Activated gamma-delta T cell treated with anti-CD3 and anti-CD28 coated beads, Interleukin-2, amount 50 U/mL, for 16 hours (primary cell): ENCODE measurements at regions not wholly inside any gene's neighbourhood (a gene's known extent, or its start where the extent isn't known, plus 50 kb on each side); places are given as distances from the start of the nearest gene placed in this dataset.
"Not testable (repeated sequence)": the region's sequence is repeated elsewhere in the genome, so short reads cannot be mapped to it uniquely, and the experiment has no call there.

Source experiments
- DNase-seq: peaks from one replicate; pipeline ENCODE4 v3.0.0-alpha.2; 2020; ENCODE audit warnings: low read depth

GRCh38 chr2:160550048-160550447 is 56.4 kb upstream of the RBMS1 start:
- DNase-seq = no peak

DNA sequence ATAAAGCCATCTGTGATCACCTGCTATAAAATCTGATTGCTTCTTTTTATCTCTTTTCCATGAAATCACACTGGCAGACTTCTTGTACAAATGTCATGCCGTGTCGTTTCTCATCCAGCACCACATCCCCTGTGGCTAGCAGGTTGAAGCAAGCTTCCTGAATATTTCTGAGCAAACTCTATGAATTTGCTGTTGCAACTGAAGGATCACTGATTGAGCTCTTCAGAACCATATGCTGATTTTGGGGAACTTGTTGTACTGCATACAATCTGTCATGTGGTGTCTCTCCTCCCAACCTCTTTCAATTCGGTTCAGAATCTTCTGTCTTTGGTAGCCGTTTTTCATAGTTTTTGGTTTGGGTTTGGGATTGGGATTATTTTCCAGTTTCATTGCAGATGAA is 57.7 kb upstream of the RBMS1 start:
- DNase-seq = no peak

- DNase-seq = no peak
Observed at GRCh38 chr2:160555420-160556071, 61.9 kb upstream of the RBMS1 start.

DNA sequence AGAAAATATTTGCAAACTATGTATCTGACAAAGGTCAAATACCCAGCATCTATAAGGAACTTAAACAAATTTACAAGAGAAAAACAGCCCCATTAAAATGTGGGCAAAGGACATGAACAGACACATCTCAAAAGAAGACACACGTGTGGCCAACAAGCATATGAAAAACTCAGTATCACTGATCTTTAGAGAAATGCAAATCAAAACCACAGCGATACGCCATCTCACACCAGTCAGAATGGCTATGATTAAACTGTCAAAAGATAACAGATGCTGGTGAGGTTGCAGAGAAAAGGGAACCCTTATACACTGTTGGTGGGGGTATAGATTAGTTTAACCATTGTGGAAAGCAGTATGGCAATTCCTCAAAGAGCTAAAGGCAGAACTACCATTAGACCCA is 64.3 kb upstream of the RBMS1 start:
- no peak for DNase-seq

- DNase-seq = no peak
Observed at GRCh38 chr2:160558531-160558930, 64.9 kb upstream of the RBMS1 start.

GRCh38 chr2:160561551-160562295 is 68.1 kb upstream of the RBMS1 start:
- DNase-seq = no peak

GRCh38 chr2:160562730-160563129 is 69.1 kb upstream of the RBMS1 start:
- no peak for DNase-seq

- no peak for DNase-seq
Observed at GRCh38 chr2:160564591-160564990, 71.0 kb upstream of the RBMS1 start.

DNA sequence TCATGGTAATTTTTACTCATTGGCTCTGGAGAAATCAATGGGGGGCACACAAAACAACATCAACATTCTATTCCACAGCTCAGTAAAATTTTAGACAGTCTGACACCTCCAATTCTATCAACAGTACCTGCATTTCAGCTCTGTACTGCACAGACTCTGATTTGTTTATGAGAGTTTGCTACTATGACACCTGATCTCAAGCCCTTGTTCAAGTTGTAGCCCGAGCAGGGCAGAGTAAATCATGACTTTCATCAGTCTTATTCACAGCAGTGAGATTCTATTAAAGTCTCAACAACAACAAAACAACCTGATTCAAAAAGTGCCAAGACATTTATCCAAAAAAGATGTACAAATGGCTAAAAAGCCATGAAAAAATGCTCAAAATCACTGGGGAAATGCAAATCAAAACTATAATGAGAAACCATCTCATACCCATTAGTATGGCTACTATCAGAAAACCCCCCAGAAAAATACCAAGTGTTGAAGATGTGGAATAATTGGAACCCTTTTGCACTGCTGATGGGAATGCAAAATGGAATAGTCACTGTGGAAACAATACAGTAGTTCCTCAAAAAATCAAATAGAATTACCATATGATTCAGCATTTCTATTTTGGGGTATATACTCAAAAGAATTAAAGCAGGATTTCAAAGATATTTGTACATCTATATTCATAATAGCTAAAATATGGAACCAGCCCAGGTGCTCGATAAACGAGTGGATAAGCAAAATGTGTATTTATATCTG is 71.7 kb upstream of the RBMS1 start:
- no peak for DNase-seq

GRCh38 chr2:160566717-160567116 is 73.1 kb upstream of the RBMS1 start:
- DNase-seq = no peak

DNA sequence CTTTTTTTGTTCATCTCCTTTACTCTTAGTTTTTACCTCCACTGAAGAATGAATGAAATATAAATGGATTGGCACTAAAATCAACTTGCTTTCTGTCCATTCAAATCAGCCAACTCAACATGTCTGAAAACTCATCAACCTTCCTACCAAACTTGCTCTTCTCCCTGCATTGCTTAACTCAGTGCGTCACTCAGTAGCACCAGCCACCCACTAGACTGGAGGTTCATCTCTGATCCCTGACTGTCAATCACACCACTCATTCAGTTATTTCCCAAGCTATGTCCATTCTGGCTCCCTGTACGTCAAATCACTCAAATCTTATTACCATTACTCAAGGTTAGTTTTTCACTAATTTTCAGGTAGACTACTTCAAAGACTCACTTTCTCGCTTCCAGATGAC is 75.2 kb upstream of the RBMS1 start:
- no peak for DNase-seq

GRCh38 chr2:160570376-160570775 is 76.8 kb upstream of the RBMS1 start:
- no peak for DNase-seq

DNA sequence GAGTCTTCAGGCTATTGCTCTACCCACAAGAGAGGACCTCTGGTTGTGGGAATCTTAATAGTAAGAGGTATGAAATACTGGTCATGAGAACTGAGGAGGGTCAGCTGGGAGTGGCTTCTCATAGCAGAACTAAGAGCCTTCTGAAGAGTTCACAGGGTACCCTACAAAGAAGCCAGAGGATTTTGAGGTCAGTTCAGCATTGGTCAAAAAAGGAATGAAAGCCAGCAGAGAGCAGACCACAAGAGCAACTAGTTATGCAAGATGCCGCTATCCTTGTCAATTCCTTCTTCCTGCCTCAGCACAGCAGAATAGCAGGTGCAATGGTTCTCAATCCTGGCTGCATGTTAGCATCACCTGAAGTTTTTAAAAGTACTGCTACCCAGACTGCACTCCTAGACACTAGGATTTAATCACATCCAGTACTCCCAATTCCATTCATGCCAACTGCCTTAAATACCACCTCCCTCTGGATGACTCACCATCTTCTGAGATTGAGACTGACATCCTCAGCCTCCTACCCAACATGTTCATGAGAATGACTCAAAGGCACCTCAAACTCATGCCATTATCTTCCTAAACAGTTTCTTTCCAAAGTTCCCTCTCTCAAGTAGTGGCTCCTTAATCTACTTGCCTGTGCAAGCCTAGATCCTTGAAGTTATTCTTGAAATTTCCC is 81.0 kb upstream of the RBMS1 start:
- DNase-seq = no peak

GRCh38 chr2:160575368-160575767 is 81.8 kb upstream of the RBMS1 start:
- DNase-seq = no peak

DNA sequence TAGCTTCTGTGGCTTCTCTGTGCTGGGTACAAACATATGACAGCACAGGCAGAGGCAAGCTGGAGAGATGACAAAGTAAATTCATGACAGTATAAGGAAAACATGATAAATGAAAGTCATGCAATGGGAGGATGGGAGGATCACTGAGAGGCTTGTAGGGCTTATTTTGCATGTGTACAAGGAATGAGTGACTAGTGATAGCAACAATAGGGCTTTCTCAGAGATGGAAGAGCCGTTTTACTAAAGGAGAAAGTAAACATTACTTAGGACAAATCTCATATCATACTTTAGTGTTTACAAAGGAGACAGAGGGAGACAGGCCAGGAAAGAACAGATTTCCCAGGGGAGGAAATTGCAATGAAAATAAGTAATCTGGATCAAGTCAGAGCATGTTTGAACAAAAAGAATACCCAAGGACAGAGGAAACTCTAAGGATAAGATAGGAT is 82.5 kb upstream of the RBMS1 start:
- DNase-seq = no peak

GRCh38 chr2:160577081-160577480 is 83.5 kb upstream of the RBMS1 start:
- not testable (repeated sequence) for DNase-seq

DNA sequence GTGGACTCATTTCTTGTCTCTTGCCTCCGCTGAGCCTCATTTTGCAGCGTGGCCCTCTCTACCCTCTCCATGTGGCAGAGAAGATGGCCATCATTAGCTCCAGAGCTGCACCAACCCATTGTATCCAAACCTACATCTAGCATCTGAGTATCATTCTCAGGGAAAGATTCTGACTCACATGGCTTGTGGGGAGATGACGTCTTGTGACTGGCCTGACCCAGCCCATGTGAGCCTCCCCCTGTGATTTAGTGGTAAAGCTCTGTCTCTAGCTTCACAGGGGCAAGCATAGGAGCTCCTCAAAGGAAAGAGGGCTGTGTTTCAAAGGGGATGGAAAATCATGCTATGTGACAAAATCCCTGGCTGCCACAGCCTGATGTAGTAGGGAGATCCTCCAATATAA is 87.4 kb upstream of the RBMS1 start:
- no peak for DNase-seq

DNA sequence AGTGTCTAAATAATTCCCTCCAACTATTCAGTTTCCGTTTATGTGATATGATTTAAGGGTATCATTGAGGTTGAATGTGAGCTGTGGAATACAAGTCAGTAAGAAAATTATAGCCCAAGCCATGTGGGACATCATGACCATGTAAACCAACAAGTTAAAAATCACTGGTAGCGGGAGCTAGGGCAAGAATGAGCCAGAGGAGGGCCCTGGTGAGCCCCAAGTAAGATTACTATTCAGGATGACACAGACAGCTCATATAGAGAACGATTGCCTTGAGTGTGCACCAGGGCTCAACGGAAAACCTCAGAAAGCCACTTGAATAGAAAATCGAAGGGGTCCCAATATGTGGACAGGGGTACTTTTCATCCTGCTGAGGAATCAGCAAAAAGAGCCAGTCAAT is 87.8 kb upstream of the RBMS1 start:
- DNase-seq = no peak

GRCh38 chr2:160582081-160582480 is 88.5 kb upstream of the RBMS1 start:
- no peak for DNase-seq

DNA sequence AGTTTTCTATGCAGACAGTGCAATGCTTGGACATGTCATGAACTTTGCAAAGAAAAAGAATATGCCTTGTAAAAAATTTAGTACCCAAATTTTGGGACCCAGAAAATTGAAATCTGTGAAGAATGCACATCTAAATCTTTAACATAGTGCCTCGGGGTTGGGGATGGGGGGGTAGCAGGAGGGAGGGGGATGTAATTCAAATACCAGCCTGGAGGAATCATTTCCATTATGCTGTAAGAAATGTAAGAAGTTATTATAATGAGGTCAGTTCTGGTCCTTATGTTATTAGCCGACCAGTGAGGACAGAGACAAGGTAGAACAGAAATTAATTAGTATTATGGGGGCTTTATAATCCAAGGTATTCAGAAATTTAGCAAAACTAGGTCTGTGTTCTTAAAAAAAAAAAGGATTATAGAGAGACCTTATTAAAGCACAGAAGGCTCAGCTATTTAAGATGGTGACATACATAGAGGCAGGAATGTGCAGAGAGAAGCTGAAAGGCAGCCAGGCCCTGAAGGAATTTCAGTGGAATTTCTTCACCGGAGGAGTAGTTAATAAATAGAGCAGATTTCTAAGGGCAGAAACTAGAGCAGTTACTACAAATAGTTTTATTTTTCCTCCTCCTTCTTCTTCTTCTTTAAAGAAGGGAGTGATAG is 89.0 kb upstream of the RBMS1 start:
- DNase-seq = no peak

DNA sequence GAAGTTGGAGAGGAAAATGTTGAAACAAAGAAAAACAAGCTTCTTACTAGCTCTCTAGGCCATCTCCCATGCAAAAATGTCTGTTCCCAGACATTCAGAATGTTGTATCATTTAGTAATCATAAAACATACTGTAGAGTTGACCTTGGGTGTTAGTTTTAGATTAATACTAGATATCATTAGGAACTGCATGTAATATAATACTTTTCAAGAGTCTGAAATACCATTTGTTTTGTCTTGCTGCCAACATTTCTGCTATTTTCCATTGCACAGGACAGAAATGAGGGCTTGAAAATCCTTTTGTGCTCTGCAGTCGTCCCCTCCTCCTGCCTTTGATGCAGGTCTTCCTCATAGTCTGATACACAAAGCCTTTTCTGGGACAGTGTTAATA is 89.5 kb upstream of the RBMS1 start:
- no peak for DNase-seq
